Heart left ventricle (tissue), 16 donors: ENCODE measurements at regions not wholly inside any gene's neighbourhood (a gene's known extent, or its start where the extent isn't known, plus 50 kb on each side); places are given as distances from the start of the nearest gene placed in this dataset.
A peak's percentile ranks its signal among the peaks of the same experiment; 100 is the strongest.
"Not testable (repeated sequence)": the region's sequence is repeated elsewhere in the genome, so short reads cannot be mapped to it uniquely, and the experiment has no call there.

Experiments used
- ATAC-seq, 4 donors: fragments of 200-7000 bp; cut with Tn5 transposase; one replicate each; pipeline ENCODE4 v1.9.1; 2020 to 2022; ENCODE audit warnings: moderate library complexity in 4 of 4, mild to moderate bottlenecking in 3 of 4, moderate number of reproducible peaks in 1 of 4
- DNase-seq, 5 donors: peaks; one replicate each; pipeline ENCODE4 v3.0.0-alpha.2; 2020
- H3K27ac ChIP-seq, 12 donors: fragments of 200-600 bp; sonication (generic) in 4 of 12; one replicate each; pipeline versions ENCODE4 v1.5.0 to v1.8.0; 2016 to 2022; ENCODE audit warnings: mild to moderate bottlenecking in 2 of 12
- H3K27me3 ChIP-seq, 9 donors: fragments of 200-600 bp; sonication (generic) in 2 of 9; one replicate each; pipeline versions ENCODE4 v1.5.1 to v1.8.0; 2016 to 2022; ENCODE audit warnings: mild to moderate bottlenecking in 3 of 9
- H3K36me3 ChIP-seq, 9 donors: fragments of 200-600 bp; sonication (generic) in 2 of 9; one replicate each; pipeline versions ENCODE4 v1.5.0 to v1.8.0; 2018 to 2022; ENCODE audit warnings: mild to moderate bottlenecking in 2 of 9
- H3K4me1 ChIP-seq, 12 donors: fragments of 200-600 bp; sonication (generic) in 4 of 12; one replicate each; pipeline versions ENCODE4 v1.5.0 to v1.8.0; 2016 to 2022; ENCODE audit warnings: mild to moderate bottlenecking in 3 of 12
- H3K4me3 ChIP-seq, 12 donors: fragments of 200-600 bp; sonication (generic) in 4 of 12; one replicate each; pipeline versions ENCODE4 v1.5.0 to v1.8.0; 2017 to 2022; ENCODE audit warnings: mild to moderate bottlenecking in 9 of 12, moderate library complexity in 4 of 12
- H3K9me3 ChIP-seq, 12 donors: fragments of 200-600 bp; sonication (generic) in 4 of 12; one replicate each; pipeline versions ENCODE4 v1.5.0 to v1.8.0; 2016 to 2022; ENCODE audit warnings: mild to moderate bottlenecking in 1 of 12
- WGBS, 4 donors: extraction: QIAGEN DNeasy Blood & Tissue Kit in 2 of 4; methylation state at CpG; one replicate each; pipeline versions ENCODE4 v1.1.5 to v1.1.7; 2013 to 2018; 5-methylcytosine and 5-hydroxymethylcytosine counted together
- intact Hi-C, 10 donors: fragments of 100-400 bp; cut with DNase I; formaldehyde crosslinking; loops; one replicate each; pipeline versions ENCODE4 v1.11.1 to v1.14.2; 2022
- donor health status: ischemic (EF 13 %, LVEDD 7.1; RV severe dilation, severe dysfunction).
- donor health status: healthy with polysubstance abuse.
- donor health status: DM: no; HTN: yes; CAD: no.
- donor health status: DM: no; HTN: no; CAD: no.
- donor health status: ischemic (EF 25% LVEDD 6.9; RV normal size, moderate dysfunction).
- donor health status: ischemic (EF 25% LVEDD 5.7; RV mildly dilated, moderate dysfunction).
- donor health status: healthy.
- donor health status: DM: yes; HTN: yes; CAD: no.
- donor health status: ischemic (EF 35%, LVEDD 5.7; RV mildly dilated, moderate dysfunction).
- donor health status: nonischemic (EF 11% LVEDD 7.7; RV severe dilation, severe dysfunction).
- donor health status: DM: yes; HTN: yes; CAD: no.
- donor health status: PGD.
- donor health status: ischemic (EF 29% LVEDD 5.4; RV normal size, mild dysfunction).
- donor health status: nonischemic (EF 23%, LVEDD 6.1; RV moderate dilation, normal function).

DNA sequence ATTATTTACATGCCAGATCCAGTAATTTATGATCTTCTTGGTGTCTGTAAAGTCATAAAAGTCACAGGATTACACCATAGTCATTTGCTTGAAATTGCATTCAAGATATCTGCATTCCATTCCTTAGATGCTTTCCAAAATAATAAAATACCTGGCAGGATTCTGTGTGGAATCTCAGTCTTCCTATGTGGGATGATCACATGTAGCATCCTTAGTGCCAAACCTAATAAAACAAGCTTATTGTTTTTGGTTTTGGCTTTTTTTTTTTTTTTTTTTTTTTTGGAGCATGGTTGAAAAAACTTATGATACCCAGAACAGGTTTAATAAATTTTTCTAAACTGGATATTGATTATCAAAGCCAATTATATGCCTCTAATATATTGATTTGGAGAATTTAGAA is 74.2 kb upstream of the PLGLB1 start:
- H3K27me3 ChIP-seq, H3K4me1 ChIP-seq, DNase-seq, H3K36me3 ChIP-seq, H3K27ac ChIP-seq, H3K9me3 ChIP-seq, intact Hi-C loops, ATAC-seq, H3K4me3 ChIP-seq: not testable (repeated sequence)

DNA sequence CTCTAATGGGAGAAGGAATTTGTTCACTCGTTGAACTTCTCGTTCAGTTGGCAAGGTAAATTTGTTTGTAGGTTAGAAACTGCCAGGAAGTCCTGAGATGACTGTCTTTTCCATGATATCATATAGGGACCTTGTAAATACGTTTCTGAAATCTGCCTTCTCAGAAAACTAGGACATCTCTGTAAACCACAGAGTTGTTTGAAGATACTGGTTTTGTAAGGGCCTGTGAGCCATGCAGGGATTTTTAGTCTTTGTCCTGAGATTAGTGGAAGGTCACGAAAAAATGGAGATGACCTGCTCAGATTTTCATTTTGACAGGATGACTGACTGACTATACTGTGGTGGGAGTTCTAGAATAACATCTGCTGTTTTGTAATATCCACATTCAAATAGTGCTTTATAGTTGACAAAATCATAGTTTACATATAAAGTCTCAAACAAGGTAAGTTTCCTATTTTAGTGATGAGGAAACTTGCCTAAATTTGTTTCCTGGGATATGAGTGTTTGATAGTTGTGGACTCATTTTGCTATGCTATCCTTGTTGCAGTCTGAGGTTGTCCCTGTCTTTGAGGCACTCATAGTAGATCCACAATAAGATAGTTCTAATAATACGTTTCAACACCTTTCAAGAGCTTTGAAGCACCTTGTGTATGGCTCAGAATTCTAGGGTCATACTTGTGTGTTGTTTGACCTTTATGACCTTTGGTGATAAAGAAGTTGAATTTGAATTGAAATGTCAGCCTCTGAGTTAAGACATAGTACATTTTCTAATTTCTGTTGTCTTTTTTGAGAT is 107.3 kb upstream of the PLGLB1 start:
- DNase-seq, H3K27me3 ChIP-seq, intact Hi-C loops, H3K27ac ChIP-seq, H3K36me3 ChIP-seq, H3K9me3 ChIP-seq, ATAC-seq, H3K4me3 ChIP-seq, H3K4me1 ChIP-seq: not testable (repeated sequence)
- 50 to 55% (median 51%) methylated on average over 3 of the region's 5 CpGs for WGBS, 4 donors

DNA sequence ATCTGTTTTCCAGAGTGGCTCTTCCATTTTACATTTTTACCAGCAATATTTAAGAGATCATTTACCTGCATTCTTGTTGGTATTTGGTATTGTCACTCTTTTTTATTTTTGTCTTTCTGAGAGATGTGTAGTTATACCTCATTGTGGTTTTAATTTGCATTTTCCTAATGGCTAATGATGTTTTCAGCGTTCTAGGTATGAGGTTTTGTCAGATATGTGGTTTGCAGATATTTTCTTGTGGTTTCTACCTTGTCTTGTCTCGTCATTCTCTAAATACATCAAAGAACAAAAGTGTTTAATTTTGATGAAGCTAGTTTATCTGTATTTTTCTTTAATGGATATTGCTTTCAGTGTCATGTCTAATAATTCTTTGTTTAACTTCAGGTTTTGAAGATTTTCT is 110.9 kb upstream of the PLGLB1 start:
- H3K36me3 ChIP-seq, intact Hi-C loops, H3K4me1 ChIP-seq, H3K27ac ChIP-seq, H3K27me3 ChIP-seq, ATAC-seq, H3K4me3 ChIP-seq, DNase-seq, H3K9me3 ChIP-seq: not testable (repeated sequence)
- 74 to 87% (median 85%) methylated on average over 1 of the region's 2 CpGs for WGBS, 4 donors

DNA sequence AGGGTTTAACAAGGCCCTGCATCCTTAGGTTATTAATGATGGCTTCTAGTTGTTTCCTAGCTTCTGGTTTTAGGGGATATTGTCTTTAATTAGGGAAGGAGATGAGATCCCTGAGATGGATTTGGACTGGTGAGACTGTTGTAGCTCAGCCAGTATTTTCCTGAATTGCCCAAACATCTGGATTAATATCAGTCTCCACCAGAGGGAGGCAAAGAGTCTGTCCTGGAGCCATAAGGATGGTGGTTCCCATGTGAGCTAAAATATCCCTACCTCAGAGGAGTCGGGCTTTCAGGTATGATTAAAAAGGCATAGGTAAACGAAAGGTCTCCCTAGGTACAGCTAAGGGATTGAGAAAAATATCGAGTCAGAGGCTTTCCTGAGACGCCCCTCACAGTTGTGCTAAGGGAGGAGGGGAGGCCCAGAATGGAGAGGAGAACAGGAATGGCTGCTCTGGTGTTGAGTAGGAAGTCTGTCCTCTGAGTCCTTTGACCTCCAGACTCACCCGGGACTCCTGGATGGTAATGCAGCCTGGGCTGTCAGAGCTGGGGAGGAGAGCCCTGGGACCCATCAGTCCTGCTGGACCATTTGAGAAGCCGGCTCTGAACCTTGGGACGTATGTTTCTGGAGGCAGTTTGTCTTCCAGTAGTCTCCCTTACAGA is 130.3 kb upstream of the PLGLB1 start:
- H3K4me1 ChIP-seq, DNase-seq, intact Hi-C loops, H3K36me3 ChIP-seq, H3K4me3 ChIP-seq, H3K9me3 ChIP-seq, H3K27ac ChIP-seq, H3K27me3 ChIP-seq: not testable (repeated sequence)
- ATAC-seq, result peak in 1 of 4 donors; percentile 62
- WGBS, 4 donors, result no CpG with 5 or more reads among the region's 7 CpGs

DNA sequence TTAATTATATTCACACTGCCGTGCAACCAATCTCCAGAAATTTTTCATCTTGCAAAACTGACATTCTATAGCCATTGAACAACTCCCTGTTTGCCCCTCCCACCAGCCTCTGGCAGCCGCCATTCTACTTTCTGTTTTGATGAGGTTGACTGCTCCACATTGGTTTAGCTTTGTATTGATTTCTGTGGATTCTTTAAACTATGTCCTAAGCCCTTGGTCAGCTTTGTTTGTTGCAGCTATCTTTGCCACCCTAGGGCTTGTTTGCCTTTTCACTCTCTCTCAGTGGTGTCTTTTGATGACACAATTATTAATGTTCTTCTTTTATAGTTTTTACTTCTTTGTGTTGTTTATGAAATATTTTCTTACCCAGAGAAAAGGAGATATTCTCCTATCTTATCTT is 152.8 kb upstream of the PLGLB1 start:
- DNase-seq, ATAC-seq, H3K27me3 ChIP-seq, H3K9me3 ChIP-seq, H3K27ac ChIP-seq, H3K36me3 ChIP-seq, H3K4me3 ChIP-seq, intact Hi-C loops, H3K4me1 ChIP-seq: not testable (repeated sequence)
- WGBS, 4 donors, result 75 to 94% (median 86%) methylated on average over 2 of the region's 2 CpGs

DNA sequence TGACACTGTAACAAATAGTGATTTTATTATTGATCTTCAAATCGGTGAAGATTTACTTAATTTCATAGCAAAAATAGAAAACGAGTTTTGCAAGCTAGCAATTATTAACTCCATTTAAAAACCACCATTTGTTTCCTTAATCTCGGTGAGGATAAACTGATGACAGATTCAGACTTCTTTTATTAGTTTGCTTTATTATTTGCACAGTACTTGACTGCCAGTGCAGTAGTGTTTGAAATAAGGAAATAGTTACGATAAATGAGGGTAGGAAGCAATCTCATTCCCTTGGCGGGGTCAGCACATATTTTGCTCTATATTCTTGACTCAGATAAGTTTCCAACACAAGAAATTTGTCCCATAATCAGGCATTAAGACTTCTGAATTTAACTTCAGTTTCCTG is 161.7 kb upstream of the PLGLB1 start:
- H3K4me3 ChIP-seq, DNase-seq, H3K27me3 ChIP-seq, H3K4me1 ChIP-seq, H3K36me3 ChIP-seq, ATAC-seq, intact Hi-C loops, H3K27ac ChIP-seq, H3K9me3 ChIP-seq: not testable (repeated sequence)
- WGBS, 4 donors, result 83% methylated on average over 5 of the region's 5 CpGs; no CpG with 5 or more reads in 3 of the 4 donors

DNA sequence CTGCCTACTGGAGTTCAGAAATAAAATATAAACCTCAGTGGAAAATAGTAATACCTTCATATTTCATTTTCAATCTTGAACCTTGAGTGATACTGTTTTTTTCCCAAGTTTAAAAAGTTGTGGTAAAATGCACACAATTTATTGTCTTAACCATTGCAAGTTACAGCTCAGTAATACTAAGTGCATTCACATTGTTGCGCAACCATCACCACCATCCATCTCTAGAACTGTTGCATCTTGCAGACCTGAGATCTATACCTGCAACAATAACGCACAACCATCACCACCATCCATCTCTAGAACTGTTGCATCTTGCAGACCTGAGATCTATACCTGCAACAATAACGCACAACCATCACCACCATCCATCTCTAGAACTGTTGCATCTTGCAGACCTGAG is 162.6 kb upstream of the PLGLB1 start:
- 82 to 100% (median 97%) methylated on average over 1 to 2 of the region's 3 CpGs for WGBS, 4 donors
- not testable (repeated sequence) for H3K4me3 ChIP-seq

DNA sequence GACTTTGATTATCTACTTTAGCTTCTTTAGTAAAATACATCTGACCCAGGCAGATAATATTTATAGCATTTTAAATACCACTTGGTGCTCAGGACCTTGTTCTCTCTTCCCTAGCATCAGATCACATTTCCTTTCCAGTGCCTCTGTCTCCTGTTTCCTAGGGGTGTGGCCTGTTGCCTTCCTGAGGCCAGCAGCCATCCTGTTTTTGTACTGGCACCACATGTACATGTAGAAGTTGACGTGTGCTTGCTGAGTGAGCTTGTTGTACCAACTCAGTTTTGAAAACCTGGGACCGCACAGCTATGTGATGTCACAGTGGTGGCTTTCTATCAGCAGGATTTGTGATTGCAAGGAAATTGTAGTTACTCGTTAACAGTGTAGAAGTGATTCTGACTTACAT is 167.6 kb upstream of the PLGLB1 start:
- ATAC-seq, result peak in 2 of 4 donors; percentile 68 to 69
- H3K4me3 ChIP-seq, H3K9me3 ChIP-seq, H3K27ac ChIP-seq, H3K36me3 ChIP-seq, H3K4me1 ChIP-seq, DNase-seq, H3K27me3 ChIP-seq, intact Hi-C loops: not testable (repeated sequence)
- WGBS, 4 donors, result 69 to 100% methylated on average over 1 of the region's 3 CpGs; no CpG with 5 or more reads in 2 of the 4 donors

More for the DNA sequence above, 162.6 kb upstream of the PLGLB1 start:
- ATAC-seq, intact Hi-C loops, H3K27me3 ChIP-seq, DNase-seq, H3K9me3 ChIP-seq, H3K27ac ChIP-seq, H3K4me1 ChIP-seq, H3K36me3 ChIP-seq: not testable (repeated sequence)
